ENCODE measurements at regions not wholly inside any gene's neighbourhood (a gene's known extent, or its start where the extent isn't known, plus 50 kb on each side); places are given as distances from the start of the nearest gene placed in this dataset.
"Not testable (repeated sequence)": the region's sequence is repeated elsewhere in the genome, so short reads cannot be mapped to it uniquely, and the experiment has no call there.

GRCh38 chr4:37749398-37749988 lies 63.3 kb upstream of the RELL1 start:
- Histone ChIP-seq H3K36me3 (no peaks in the 10 kb centered on the region), H3K27ac (no peak overlapping the region), H3K9me3 (no peaks in the 10 kb centered on the region), H3K4me3 (no peak overlapping the region), H3K4me1 (no peaks in the 10 kb centered on the region), H3K27me3 (no peaks in the 10 kb centered on the region), H3K9ac (ENCODE audit: low read depth in 2 of 2, low read length in 2 of 2) (no peak overlapping the region)
- no peak for TF ChIP-seq CTCF (IDR thresholded peaks at IDR 0.05)
- intact Hi-C loops (cut with DNase I), result no loop called here
- no peak for DNase-seq

- no peaks in the 10 kb centered on the region for H3K4me1 ChIP-seq
- H3K9me3 ChIP-seq, result no peaks in the 10 kb centered on the region
- no peak overlapping the region for H3K9ac ChIP-seq (ENCODE audit: low read depth in 2 of 2, low read length in 2 of 2)
- H3K4me3 ChIP-seq, result no peak overlapping the region
- no peaks in the 10 kb centered on the region for H3K36me3 ChIP-seq
- DNase-seq, result no peak
- H3K27me3 ChIP-seq, result no peaks in the 10 kb centered on the region
- TF ChIP-seq CTCF (IDR thresholded peaks at IDR 0.05), result no peak
- H3K27ac ChIP-seq, result no peak overlapping the region
- intact Hi-C loops (cut with DNase I), result no loop called here
Observed at GRCh38 chr4:37748485-37748884, 62.3 kb upstream of the RELL1 start.

- no peak for TF ChIP-seq CTCF (IDR thresholded peaks at IDR 0.05)
- DNase-seq, result no peak
- Histone ChIP-seq H3K9me3 (no peaks in the 10 kb centered on the region), H3K36me3 (no peaks in the 10 kb centered on the region), H3K4me1 (no peaks in the 10 kb centered on the region), H3K9ac (ENCODE audit: low read depth in 2 of 2, low read length in 2 of 2) (no peak overlapping the region), H3K27me3 (no peaks in the 10 kb centered on the region), H3K4me3 (no peak overlapping the region), H3K27ac (no peak overlapping the region)
- intact Hi-C loops (cut with DNase I), result no loop called here
Observed at GRCh38 chr4:37747772-37748330, 61.7 kb upstream of the RELL1 start.

- intact Hi-C loops (cut with DNase I); H3K36me3 ChIP-seq; H3K27ac ChIP-seq; DNase-seq; H3K9ac ChIP-seq (ENCODE audit: low read depth in 2 of 2, low read length in 2 of 2); H3K27me3 ChIP-seq; H3K9me3 ChIP-seq; H3K4me1 ChIP-seq; H3K4me3 ChIP-seq: not testable (repeated sequence)
Observed at GRCh38 chr4:37746852-37747251, 60.7 kb upstream of the RELL1 start.

GRCh38 chr4:37745946-37746345 lies 59.8 kb upstream of the RELL1 start:
- no peak overlapping the region for H3K4me3 ChIP-seq
- no peaks in the 10 kb centered on the region for H3K27me3 ChIP-seq
- TF ChIP-seq CTCF (IDR thresholded peaks at IDR 0.05), result no peak
- H3K36me3 ChIP-seq, result no peaks in the 10 kb centered on the region
- H3K27ac ChIP-seq, result no peak overlapping the region
- no peak overlapping the region for H3K9ac ChIP-seq (ENCODE audit: low read depth in 2 of 2, low read length in 2 of 2)
- no peaks in the 10 kb centered on the region for H3K9me3 ChIP-seq
- H3K4me1 ChIP-seq, result no peaks in the 10 kb centered on the region
- intact Hi-C loops (cut with DNase I), result no loop called here
- DNase-seq, result no peak

- no peak overlapping the region for H3K9ac ChIP-seq (ENCODE audit: low read depth in 2 of 2, low read length in 2 of 2)
- H3K4me1 ChIP-seq, result no peaks in the 10 kb centered on the region
- no peaks in the 10 kb centered on the region for H3K27me3 ChIP-seq
- no peak overlapping the region for H3K27ac ChIP-seq
- H3K4me3 ChIP-seq, result no peak overlapping the region
- no peaks in the 10 kb centered on the region for H3K9me3 ChIP-seq
- no peaks in the 10 kb centered on the region for H3K36me3 ChIP-seq
- intact Hi-C loops (cut with DNase I), result no loop called here
- TF ChIP-seq CTCF (IDR thresholded peaks at IDR 0.05), result no peak
- DNase-seq, result no peak
Observed at GRCh38 chr4:37742149-37742548, 56.0 kb upstream of the RELL1 start.

All from colonic mucosa (tissue), 4 donors.